NT2/D1 (cell line): ENCODE measurements at regions not wholly inside any gene's neighbourhood (a gene's known extent, or its start where the extent isn't known, plus 50 kb on each side); places are given as distances from the start of the nearest gene placed in this dataset.

Experiments
- YY1 ChIP-seq: IDR thresholded peaks from 2 replicates; pipeline ENCODE4 v1.6.1; 2011; ENCODE audit not compliant: insufficient read length, insufficient read depth
- ZNF274 ChIP-seq: IDR thresholded peaks from 2 replicates; pipeline ENCODE4 v1.6.1; 2011; ENCODE audit warnings: mild to moderate bottlenecking, low read depth, low read length

DNA sequence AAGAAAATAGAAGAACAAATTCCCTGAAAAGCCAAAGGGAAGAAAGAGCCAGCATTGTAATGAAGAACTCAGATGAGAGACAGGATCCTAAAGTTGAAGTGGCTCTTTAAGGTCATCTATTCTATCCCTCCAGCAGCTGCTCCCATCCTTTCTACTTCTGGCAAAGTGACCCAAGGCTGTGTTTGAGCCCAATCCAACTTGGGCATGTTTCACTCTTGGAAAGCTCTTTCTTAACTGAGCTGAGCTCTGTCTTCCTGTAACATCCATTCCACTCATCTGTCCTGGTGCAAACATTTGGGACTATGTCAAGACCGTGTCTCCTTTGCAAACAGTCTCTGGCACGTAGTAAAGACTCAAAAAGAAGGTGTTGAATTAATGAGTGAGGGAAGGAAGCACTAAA is 298.1 kb upstream of the IGF1R start:
- no peak for TF ChIP-seq ZNF274
- no peak for TF ChIP-seq YY1
